Keratinocyte (primary cell): ENCODE measurements at regions not wholly inside any gene's neighbourhood (a gene's known extent, or its start where the extent isn't known, plus 50 kb on each side); places are given as distances from the start of the nearest gene placed in this dataset.

Source experiments
- EZH2 ChIP-seq: IDR thresholded peaks from one replicate; pipeline ENCODE4 v1.6.1; 2012; ENCODE audit warnings: inconsistent platforms, mild to moderate bottlenecking, low read length, moderate library complexity
- TF ChIP-seq, protein P1 (sequence below), 3 experiments: IDR thresholded peaks in 1 of 3; conservative IDR thresholded peaks in 1 of 3; optimal IDR thresholded peaks in 1 of 3; 2 replicates in 2 of 3; 3 replicates in 1 of 3; pipeline versions ENCODE3 to v1.5.1; 2011; ENCODE audit warnings: low read length in 3 of 3, mild to moderate bottlenecking in 3 of 3, moderate library complexity in 2 of 3, control low read depth in 1 of 3, inconsistent platforms in 1 of 3; ENCODE audit not compliant: insufficient read depth in 2 of 3; ENCODE audit errors: extremely low read depth in 1 of 3

DNA sequence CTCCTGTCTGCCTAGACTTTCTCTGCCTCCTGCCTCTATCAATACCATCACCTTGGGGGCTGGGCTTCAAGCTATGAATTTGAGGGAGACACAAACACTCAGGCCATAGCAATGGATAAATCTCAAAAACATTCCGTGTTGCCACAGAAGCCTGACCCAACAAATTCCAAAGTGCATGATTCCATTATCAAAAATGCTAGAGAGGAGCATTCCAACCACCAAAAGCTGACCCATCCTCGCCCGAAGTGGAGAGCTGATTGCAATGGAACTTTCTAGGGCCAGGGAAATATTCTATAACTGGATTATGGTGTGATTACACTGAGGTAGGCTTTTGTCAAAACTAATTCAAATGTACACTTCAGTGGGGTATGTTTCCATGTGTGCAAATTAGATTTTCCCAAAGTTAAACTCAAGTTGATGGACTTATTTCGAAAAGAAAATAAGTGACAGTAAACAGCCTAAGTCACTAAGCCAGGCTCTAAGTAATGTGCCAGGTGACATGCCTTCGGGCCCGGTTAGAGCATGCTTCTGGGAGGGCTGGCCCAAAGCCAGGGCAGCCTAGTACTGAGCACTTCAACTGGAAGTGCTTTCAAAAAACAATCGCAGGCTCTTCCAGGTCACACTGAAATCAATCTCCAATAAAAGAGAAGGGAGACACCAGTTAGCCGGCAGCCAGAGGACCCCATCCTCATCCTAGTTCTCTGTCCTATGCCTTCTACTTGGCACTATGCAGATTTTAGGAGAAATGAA lies 142.3 kb downstream of the TBXT start:
- TF ChIP-seq, protein P1, sequence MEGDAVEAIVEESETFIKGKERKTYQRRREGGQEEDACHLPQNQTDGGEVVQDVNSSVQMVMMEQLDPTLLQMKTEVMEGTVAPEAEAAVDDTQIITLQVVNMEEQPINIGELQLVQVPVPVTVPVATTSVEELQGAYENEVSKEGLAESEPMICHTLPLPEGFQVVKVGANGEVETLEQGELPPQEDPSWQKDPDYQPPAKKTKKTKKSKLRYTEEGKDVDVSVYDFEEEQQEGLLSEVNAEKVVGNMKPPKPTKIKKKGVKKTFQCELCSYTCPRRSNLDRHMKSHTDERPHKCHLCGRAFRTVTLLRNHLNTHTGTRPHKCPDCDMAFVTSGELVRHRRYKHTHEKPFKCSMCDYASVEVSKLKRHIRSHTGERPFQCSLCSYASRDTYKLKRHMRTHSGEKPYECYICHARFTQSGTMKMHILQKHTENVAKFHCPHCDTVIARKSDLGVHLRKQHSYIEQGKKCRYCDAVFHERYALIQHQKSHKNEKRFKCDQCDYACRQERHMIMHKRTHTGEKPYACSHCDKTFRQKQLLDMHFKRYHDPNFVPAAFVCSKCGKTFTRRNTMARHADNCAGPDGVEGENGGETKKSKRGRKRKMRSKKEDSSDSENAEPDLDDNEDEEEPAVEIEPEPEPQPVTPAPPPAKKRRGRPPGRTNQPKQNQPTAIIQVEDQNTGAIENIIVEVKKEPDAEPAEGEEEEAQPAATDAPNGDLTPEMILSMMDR (optimal IDR thresholded peaks at IDR 0.05 in 1 of 3, IDR thresholded peaks at IDR 0.05 in 1 of 3, conservative IDR thresholded peaks at IDR 0.05 in 1 of 3; ENCODE audit: extremely low read depth in 1 of 3, insufficient read depth in 2 of 3, low read length in 3 of 3), result no peak
- TF ChIP-seq EZH2, result no peak
